ENCODE measurements at regions not wholly inside any gene's neighbourhood (a gene's known extent, or its start where the extent isn't known, plus 50 kb on each side); places are given as distances from the start of the nearest gene placed in this dataset.

DNA sequence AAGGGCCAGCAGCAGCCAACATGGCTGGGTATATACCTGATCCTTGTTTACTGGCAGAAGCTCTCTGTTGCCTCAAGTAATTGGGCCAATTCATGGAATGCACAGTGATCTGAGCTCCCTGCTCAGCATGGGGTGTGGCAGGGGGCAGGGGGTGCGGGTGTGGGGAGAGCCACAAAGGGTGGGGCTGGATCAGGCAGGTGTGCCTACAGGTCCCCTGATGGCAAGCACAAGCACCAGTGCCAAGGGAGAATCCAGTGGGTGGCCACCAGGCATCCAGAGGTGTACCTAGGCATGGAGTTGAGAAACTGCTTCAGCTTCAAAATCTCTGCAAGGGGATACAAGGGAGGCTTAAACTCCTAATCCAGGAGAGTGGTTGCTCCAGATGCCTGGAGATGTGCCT is 235.8 kb upstream of the TLE4 start:
- no peak for DNase-seq (ENCODE audit: low read depth)

DNA sequence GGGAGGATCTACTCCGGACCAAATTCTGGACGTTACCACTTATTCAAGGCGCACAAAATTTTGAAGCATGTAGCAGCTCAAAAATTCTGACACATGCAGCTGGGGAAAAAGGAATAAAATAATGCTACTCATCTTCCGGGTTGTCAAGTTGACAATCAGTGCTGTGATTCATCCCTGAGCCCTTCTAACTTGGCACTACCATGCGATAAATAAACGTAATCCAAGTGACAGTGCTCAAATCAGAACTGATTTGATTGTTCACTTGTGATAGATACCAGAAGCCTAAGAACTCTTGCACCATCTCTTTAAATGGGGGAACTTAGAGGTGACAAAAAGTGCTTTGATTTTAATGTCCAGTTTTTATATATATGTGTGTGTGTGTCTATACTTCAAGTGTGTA is 230.2 kb upstream of the TLE4 start:
- no peak for DNase-seq (ENCODE audit: low read depth)

DNA sequence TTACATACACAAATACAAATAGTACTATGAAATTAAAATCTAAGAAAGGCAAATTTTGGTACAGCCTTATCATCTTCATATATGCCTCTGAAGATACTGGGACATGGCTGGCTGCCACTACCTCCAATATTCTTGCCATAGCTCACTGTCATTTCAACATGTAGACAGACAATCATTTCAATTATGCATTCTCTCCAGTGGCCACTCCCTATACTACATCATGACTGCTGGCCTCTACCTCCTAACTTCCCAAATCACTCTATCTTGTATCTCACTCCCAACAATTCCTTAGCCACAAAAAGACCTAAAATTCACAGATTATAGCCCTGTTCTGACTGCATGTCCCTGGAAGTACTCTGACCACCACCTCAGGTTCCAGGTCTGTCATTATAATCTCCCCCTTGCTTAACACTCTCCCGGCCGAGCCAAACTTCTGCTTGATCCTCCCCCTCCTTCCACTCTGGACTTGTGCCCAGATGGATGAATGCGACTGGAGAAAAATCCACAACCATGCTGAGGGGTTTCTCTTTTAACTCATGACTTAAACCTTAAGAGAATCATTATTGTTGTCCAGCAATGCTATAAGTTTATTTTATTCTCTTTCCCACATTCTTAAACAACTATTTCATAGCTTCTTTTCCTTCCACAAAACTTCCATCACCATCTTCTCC is 225.3 kb upstream of the TLE4 start:
- no peak for DNase-seq (ENCODE audit: low read depth)

DNA sequence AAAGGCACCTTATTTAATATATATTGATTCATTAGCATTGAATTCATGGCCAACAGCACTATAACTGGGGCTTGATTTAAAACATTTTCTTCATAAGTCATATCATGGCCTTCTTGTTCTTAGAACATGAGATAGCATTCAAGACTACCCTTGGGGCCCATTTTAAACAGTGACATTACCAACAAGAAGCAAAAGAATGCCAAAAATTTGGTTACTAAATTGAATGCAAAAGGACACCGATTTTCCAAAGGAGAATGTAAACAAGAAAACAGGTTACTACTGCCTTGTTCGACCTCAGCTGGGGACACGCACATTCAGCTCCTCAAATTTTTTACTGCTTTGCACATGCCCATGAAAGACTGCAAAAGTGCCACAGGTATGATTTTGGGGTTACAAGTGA is 219.4 kb upstream of the TLE4 start:
- DNase-seq (ENCODE audit: low read depth), result no peak

DNA sequence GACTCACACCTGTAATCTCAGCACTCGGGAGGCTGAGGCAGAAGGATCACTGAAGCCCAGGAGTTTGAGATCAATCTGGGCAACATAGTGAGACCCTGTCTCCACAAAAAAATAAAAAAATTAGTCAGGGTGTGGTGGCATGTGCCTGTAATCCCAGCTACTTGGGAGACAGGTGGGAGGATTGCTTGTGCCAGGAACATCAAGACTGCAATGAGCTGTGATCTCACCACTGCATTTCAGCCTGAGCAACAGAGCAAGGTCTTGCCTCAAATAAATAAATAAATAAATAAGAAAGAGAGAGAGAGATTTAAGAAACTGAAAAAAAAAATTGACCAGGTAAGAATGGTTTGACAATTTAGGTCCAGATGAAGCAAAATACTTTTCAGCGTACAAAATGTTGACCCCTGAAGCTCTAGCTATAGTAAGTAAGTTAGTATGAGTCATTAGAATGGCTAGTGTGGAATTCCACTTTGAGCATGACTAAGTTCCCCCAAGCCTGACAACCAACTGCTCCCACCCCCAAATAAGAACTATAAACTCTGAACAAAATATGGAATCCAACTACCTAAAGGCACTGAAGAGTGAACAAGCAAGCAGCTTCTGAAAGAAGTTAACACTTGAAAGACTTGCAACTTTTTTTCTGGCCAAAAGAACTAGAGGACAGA is 217.8 kb upstream of the TLE4 start:
- DNase-seq (ENCODE audit: low read depth), result peak; percentile 84

DNA sequence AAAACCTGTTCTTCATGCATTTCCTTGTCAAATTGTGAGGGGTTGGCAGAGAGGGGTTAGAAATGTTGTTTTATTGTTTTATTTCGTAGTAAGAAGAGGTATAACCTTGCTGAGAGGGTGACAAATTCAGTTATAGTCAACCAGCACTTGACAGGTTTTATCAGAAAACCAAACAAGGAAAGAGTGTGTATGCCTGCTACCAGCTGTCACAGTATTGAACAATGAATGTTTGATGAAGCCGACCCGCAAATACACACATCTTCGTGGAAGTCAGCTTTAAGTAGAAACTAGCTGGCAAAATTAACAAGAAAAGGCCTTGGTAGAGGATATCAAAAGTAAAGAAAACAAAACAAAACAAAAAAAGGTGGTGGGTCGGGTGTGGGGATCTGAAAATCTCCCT is 214.6 kb upstream of the TLE4 start:
- DNase-seq (ENCODE audit: low read depth), result no peak

DNA sequence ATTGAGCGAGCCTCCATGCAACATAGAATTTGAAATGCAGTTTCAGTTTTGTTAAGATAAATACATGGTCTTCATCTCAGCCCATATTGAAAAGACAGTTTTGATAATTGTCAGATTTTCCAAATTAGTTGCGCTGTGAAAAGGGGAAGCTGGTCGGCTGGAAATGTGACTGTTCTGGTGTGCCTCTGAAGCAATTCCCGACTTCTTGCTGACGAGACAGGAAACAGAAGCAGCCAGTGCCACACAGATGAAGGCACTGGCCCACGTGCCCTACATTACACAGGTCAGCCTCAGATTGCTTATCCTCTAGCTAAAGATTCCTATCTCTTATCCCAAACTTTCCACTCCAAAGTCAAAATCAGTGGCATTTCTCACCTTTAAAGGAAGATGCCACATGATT is 214.1 kb upstream of the TLE4 start:
- DNase-seq (ENCODE audit: low read depth), result no peak

DNA sequence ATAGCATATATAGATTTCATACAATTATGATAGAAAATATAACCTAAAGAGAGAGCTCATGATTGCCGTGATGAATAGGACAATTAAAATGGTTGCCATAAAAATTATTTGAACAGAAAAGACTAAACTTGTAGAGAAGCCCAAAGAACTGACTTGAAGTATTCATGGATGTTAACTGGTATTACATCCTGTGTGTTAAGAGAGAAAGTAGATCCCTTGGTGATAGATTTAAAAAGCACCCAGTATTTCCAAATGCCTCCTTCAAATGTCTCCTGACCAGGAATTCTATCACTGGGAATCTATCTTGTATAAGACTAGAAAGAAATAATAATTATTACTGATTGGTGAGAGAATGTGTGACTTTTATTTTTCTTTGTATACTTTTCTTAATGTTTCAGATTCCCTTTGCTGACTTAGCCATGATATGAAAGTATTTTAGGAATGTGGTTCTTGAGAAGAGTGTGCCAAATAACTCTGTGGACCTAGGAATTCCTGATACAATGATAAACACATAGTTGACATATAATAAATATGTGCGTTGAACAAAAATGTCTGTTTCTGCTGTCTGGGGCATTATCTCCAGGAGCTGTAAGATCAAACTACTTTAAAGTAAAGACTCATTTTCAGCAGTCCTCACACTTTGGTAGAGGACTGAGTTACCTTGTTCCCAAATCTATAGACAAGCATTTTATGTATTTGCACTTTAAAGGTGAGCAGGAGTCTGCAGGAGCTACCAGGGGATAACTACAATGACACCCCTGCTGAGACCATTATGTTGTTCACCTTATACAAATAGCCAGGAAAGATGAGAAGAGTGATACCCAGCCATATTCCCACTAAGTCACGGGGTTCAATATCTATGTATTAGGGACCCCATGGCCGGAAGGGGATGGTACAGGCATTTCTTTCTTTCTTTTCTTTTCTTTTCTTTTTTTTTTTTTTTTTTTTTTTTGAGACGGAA is 211.1 kb upstream of the TLE4 start:
- DNase-seq (ENCODE audit: low read depth), result peak; percentile 59

DNA sequence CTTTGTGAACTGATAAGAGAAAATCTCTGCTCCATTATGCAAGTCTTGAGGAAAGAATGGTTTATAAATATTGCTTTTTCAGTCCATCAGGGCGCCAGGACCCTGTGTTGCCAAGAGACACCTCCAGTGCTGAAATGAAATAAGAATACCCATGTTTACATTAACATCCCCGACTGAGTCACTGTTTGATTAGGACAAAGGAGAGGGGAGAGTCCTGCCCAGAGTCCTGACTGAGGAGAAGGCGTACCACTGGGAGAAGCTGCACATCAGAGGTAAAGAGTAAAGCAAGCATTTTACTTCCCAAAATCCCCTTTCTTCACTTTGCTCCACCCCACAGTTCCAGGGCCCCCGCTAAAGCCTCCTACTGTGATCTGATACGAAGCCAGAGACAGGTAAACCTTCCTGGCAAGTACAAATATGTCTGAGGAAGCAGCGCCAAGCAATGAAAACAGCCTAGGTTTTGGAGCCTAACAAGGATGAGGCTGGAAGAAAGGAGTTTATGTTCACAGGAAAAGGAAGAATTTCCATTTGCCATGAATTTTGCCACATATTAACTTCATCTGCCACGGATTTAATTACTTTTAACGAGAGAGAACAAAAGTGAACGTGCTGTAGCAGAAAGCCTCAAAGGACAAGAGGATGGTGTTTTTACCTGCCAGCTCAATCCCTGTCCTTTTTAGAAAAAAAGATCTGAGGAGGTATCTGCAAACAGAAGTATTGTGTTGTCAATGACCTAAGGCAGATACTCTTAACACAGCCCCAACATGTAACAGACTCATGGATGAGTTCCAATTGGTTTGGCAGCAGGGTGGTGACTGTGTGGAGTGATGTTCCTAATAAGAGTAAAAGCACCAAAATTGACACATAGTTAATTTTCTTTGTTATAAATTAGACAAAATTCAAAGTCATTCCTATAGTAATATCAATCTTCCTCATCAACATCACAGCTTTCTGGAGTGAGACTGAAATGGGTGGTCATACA is 209.4 kb upstream of the TLE4 start:
- peak; percentile 52 for DNase-seq (ENCODE audit: low read depth)

DNA sequence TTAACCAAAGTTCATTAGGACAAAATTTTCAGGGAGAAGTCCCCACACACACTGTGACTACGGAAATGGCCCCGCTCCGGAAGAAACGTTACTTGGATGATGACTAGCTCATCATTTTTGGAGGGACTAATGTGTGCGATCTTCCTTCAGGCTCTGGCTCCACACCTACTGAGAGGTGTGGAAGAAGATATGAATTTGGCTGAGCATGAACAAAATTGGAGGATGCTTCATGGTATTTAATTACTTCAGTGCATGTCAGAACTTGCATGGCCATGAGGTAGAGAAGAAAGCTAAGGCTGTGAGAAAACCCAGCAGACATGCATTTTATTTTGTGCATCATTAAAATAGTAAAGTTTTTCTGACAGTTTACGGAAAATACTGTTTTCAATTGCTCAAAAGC is 202.1 kb upstream of the TLE4 start:
- no peak for DNase-seq (ENCODE audit: low read depth)

DNA sequence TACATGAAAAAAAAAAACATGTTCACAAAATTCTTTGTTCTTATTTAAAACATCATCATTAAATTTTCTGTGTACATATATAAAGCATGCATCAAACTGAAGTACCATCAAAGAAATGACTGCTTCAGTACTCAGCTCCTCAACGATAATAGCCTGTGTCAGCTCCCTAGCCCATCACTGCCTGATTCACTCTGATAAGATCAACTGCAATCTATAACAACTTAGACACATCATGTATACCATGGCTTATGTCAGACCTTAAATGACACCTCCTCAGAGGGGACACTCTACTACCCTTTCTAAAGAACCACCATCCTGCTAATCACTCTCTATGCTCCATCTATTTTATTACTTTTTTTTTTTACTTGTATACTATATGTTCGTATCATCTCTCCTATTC is 200.5 kb upstream of the TLE4 start:
- DNase-seq (ENCODE audit: low read depth), result no peak

DNA sequence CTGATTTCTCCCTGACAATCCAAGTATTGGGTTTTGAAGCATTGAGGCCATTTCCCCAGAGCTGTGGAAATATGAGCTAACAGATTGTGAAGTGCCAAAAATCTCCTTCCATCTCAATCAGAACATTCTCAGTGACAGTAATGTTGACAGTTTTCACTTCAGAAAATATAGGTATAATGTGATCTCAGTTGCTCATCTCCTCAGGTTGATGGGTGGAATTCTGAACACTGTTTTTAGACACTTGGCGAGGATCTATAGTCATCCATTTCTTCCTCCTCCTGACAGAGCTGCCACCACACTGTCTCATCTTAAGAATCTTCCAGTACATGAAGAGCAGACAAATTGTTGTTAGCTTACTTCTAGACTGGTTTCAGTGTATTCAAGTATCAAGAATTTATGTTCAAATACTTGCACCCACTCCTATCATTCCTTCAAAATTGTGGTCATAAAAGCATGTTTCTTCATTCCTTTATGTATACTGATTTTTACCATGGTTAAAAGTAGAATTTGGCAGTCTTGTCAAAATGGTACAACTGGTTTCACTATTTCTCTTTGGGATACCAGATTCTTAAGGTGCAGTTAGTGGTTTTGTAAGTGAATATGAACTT is 199.7 kb upstream of the TLE4 start:
- no peak for DNase-seq (ENCODE audit: low read depth)

DNA sequence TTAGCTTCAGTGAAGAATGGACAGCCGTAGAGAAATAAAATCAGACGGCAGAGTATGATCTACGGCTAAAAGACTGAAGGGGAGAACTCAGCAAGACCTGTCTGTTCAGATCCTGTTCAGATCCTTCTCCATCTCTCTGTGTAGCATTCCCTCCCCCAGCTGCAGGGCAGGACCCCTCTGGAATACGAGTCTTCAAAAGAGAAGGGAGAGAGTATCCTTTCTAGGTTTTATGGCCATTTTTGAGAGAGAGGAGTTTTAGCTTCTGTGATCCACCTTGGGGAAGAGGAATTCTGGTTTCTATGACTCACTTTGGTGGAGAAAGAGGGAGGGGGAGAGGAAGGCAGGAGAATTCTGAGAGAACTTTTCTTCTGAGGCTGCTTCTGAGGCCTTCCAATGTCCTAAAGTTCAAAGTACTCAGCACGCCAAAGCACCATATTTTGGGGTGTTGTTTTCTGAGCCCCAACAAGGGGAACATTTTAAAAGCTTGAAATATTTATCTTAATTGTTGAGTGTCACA is 194.4 kb upstream of the TLE4 start:
- DNase-seq (ENCODE audit: low read depth), result peak; percentile 47

DNA sequence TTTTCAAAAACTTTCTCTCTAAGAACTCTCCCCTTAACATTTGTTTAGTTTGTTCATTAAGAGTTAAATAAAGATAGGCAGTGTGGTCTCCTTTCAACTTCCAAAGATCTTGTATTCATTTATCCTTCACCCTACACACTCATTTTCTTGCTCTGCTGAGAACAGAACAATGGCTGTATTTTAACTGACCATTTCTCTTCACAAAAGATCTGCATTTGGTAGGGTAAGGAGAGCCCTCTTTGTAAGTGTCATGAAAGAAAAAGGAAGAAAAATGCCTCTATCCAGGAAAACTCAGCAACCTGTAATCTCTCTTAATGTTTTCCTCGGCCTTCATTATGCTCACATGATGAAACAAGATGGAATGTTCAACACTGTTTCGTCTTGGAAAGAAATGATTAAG is 193.7 kb upstream of the TLE4 start:
- no peak for DNase-seq (ENCODE audit: low read depth)

DNA sequence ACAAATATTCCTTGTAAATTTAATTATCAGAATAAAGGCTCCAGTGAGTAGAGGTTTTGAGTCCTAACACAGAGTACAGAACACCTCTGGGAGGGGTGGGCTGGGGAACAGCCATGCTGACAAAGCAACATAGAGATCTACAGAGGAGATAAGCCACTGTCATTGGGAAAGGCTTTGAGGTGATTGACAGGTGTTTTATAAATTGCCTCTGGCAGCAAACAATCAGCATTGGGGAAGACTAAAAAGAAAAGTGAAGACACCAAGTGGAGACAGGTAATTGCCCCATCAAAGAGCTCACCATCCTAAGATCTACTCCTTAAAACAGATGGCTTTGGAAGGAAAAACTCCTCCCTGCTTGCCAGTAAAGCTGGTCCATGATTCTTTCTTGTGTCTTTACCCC is 189.7 kb upstream of the TLE4 start:
- no peak for DNase-seq (ENCODE audit: low read depth)

DNA sequence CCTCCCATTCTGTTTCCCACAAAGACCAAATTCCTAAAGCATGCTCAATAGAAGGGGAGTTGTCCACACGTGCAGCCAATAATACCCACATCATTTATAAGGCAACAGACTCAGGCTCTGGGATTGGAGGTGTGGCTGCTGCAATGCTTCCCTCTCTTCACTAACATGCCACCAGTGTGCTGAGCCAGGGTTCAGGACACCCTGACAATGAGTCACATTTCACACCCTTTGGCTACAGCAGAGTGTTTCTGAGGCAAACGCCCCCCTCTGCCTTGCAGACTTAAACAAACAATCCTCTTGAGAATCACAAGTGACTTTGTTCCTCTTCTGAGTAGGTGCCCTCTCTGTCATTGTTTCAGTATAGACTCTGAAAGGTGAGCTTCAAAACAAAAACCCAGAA is 189.3 kb upstream of the TLE4 start:
- peak; percentile 6 for DNase-seq (ENCODE audit: low read depth)

DNA sequence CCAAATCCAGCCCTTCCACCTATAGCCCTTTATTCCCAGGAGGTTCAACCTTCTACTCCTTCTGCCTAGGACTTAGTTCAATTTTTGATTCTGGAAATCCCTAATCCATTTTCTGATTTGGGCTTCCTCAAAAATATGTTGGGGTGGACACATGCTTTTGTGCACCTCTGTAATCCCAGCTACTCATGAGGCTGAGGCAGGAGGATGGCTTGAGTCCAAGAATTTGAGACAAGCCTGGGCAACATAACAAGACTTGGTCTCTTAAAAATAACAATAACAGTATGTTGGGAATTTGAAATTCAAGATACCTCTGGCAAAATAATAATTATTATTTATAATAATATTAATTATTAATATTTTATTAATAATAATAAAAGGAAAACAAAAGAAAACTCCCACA is 188.7 kb upstream of the TLE4 start:
- no peak for DNase-seq (ENCODE audit: low read depth)

DNA sequence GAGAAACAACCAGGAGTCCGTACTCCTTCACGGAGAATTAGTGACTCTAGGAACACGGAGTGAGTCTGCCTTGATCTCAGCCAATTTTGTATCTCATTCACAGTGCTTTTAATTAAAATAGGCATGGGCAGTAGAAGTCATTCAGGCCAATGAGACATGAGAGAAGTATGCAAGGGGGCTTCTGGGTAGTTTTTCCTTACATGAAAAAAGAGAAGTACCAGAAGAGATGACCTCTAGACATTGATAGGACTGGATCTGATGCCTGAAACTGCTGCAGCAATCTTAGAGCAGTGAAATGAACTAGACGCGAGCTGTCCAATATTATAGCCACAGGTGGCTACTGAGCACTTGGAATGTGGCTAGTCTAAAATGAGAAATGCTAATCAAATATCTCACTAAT is 187.7 kb upstream of the TLE4 start:
- DNase-seq (ENCODE audit: low read depth), result no peak

DNA sequence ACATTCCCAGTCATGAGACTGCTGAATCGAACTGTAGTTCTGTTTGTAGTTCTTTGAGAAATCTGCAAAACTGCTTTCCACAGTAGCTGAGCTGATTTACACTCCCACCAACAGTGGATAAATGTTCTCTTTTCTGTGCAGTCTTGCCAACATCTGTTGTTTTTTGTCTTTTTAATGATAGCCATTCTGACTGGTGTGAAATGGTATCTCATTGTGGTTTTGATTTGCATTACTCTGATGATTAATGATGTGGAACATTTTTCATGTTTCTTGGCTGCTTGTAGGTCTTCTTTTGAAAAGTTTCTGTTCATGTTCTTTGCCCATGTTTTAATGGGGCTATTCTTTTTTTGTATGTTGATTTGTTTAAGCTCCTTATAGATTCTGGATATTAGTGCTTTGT is 187.3 kb upstream of the TLE4 start:
- DNase-seq (ENCODE audit: low read depth), result no peak

DNA sequence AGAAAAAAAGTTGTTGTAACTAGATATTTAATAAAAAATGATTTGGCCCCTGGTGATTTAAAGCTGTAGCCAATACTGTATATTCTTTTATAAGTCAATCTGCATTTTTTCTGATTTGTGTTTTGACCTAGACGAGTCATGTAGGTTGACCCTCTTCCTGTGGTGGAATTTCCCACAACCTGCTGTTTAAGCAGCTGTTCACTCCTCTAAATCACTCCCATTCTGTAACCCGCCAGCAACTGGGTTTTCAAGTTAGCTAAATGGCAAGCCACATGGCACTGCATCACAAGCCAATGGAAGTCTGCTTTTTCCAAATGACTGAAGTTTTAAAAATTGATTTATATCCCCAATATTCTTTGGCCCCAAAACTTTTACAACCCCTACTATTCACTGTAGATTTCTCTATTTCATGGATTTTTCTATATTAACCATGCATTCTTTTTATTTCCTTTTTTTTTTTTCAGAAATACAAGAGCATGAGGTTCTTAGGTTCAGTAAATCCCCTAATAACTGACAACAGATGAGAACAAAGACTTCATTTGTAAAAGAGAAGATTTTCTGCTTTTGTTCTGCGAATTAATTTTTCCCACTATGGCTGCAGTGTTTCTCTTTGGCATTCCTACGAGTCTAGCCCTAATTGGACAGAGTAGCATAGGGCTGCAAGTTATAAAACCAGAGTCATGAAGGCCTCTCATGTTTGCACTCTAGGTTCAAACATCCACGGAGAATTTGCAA is 184.5 kb upstream of the TLE4 start:
- peak; percentile 15 for DNase-seq (ENCODE audit: low read depth)
